ENCODE measurements at regions not wholly inside any gene's neighbourhood (a gene's known extent, or its start where the extent isn't known, plus 50 kb on each side); places are given as distances from the start of the nearest gene placed in this dataset.
A peak's percentile ranks its signal among the peaks of the same experiment; 100 is the strongest.
"Not testable (repeated sequence)": the region's sequence is repeated elsewhere in the genome, so short reads cannot be mapped to it uniquely, and the experiment has no call there.

- no peaks in the 10 kb centered on the region for H3K27me3 ChIP-seq (ENCODE audit: control insufficient read depth, insufficient read depth, low read length)
- no peaks in the 10 kb centered on the region for H3K36me3 ChIP-seq (ENCODE audit: insufficient read depth, low read length)
- H3K4me3 ChIP-seq (ENCODE audit: low read length) = no peak overlapping the region
- no peak overlapping the region for H3K4me2 ChIP-seq (ENCODE audit: low read length)
- no peak overlapping the region for H3K9ac ChIP-seq (ENCODE audit: low read depth, low read length)
- H3K9me3 ChIP-seq (replicated peaks; ENCODE audit: low read length) = peaks cover 2% of the 10 kb centered on the region
- peaks cover 18% of the 10 kb centered on the region for H3K4me1 ChIP-seq (ENCODE audit: control insufficient read depth, insufficient read depth, low read length)
Observed at GRCh38 chr7:121500360-121501058, 104.4 kb upstream of the FAM3C start.

GRCh38 chr7:121499624-121500023, 103.5 kb upstream of the FAM3C start:
- Histone ChIP-seq H3K4me3 (ENCODE audit: low read length) (no peak overlapping the region), H3K4me2 (ENCODE audit: low read length) (no peak overlapping the region), H3K9ac (ENCODE audit: low read depth, low read length) (no peak overlapping the region), H3K36me3 (ENCODE audit: insufficient read depth, low read length) (no peaks in the 10 kb centered on the region), H3K27me3 (ENCODE audit: control insufficient read depth, insufficient read depth, low read length) (no peaks in the 10 kb centered on the region), H3K4me1 (ENCODE audit: control insufficient read depth, insufficient read depth, low read length) (peaks cover 22% of the 10 kb centered on the region), H3K9me3 (replicated peaks; ENCODE audit: low read length) (no peaks in the 10 kb centered on the region)

DNA sequence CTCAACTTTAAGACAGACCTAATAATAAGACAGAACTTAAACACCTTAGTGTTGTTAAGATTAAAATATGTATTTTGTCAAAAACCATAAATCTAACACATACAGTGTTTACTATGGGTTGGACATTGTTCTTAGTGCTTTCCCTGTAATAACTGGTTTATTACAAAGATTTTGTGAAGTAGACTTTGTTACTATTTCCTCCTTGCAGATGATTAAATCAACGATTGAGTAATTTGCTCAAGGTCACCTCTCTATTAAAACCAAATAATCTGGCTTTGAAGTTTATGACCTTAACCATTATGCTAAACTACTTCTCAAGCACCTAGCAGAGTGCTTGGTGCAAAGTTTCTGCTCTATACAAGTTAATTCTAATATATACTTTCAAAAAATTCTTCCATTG, 102.7 kb upstream of the FAM3C start:
- no peaks in the 10 kb centered on the region for H3K36me3 ChIP-seq (ENCODE audit: insufficient read depth, low read length)
- H3K9ac ChIP-seq (ENCODE audit: low read depth, low read length) = no peak overlapping the region
- peaks cover 25% of the 10 kb centered on the region for H3K4me1 ChIP-seq (ENCODE audit: control insufficient read depth, insufficient read depth, low read length)
- no peaks in the 10 kb centered on the region for H3K27me3 ChIP-seq (ENCODE audit: control insufficient read depth, insufficient read depth, low read length)
- H3K4me3 ChIP-seq (ENCODE audit: low read length) = no peak overlapping the region
- no peaks in the 10 kb centered on the region for H3K9me3 ChIP-seq (replicated peaks; ENCODE audit: low read length)
- no peak overlapping the region for H3K4me2 ChIP-seq (ENCODE audit: low read length)

DNA sequence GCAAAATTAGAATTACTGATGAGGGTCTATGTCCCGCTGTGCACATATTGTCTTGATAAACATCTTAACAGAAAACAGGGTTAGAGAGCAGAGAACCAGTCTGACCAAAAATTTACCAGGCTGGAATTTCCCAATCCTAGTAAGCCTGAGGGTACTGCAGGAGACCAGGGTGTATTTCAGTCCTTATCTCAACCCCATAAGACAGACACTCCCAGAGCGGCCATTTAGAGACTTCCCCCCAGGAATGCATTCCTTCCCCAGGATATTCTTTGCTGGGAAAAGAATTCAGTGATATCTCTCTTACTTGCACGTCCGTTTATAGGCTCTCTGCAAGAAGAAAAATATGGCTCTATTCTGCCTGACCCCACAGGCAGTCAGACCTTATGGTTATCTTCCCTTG, 101.4 kb upstream of the FAM3C start:
- H3K4me3 ChIP-seq (ENCODE audit: low read length); H3K27me3 ChIP-seq (ENCODE audit: control insufficient read depth, insufficient read depth, low read length); H3K9ac ChIP-seq (ENCODE audit: low read depth, low read length); H3K4me2 ChIP-seq (ENCODE audit: low read length); H3K9me3 ChIP-seq (replicated peaks; ENCODE audit: low read length); H3K36me3 ChIP-seq (ENCODE audit: insufficient read depth, low read length): not testable (repeated sequence)
- H3K4me1 ChIP-seq (ENCODE audit: control insufficient read depth, insufficient read depth, low read length) = peaks cover 31% of the 10 kb centered on the region

GRCh38 chr7:121494516-121494915, 98.4 kb upstream of the FAM3C start:
- peaks cover 31% of the 10 kb centered on the region for H3K4me1 ChIP-seq (ENCODE audit: control insufficient read depth, insufficient read depth, low read length)
- no peaks in the 10 kb centered on the region for H3K9me3 ChIP-seq (replicated peaks; ENCODE audit: low read length)
- no peaks in the 10 kb centered on the region for H3K27me3 ChIP-seq (ENCODE audit: control insufficient read depth, insufficient read depth, low read length)
- H3K4me2 ChIP-seq (ENCODE audit: low read length) = peak overlapping the region; percentile 35
- no peak overlapping the region for H3K9ac ChIP-seq (ENCODE audit: low read depth, low read length)
- no peaks in the 10 kb centered on the region for H3K36me3 ChIP-seq (ENCODE audit: insufficient read depth, low read length)
- H3K4me3 ChIP-seq (ENCODE audit: low read length) = no peak overlapping the region

- Histone ChIP-seq H3K9ac (ENCODE audit: low read depth, low read length) (no peak overlapping the region), H3K4me2 (ENCODE audit: low read length) (no peak overlapping the region), H3K4me1 (ENCODE audit: control insufficient read depth, insufficient read depth, low read length) (peaks cover 31% of the 10 kb centered on the region), H3K4me3 (ENCODE audit: low read length) (no peak overlapping the region), H3K36me3 (ENCODE audit: insufficient read depth, low read length) (no peaks in the 10 kb centered on the region), H3K27me3 (ENCODE audit: control insufficient read depth, insufficient read depth, low read length) (no peaks in the 10 kb centered on the region), H3K9me3 (replicated peaks; ENCODE audit: low read length) (no peaks in the 10 kb centered on the region)
Observed at GRCh38 chr7:121493553-121493952, 97.4 kb upstream of the FAM3C start.

GRCh38 chr7:121490309-121490708, 94.2 kb upstream of the FAM3C start:
- H3K27me3 ChIP-seq (ENCODE audit: control insufficient read depth, insufficient read depth, low read length) = no peaks in the 10 kb centered on the region
- no peaks in the 10 kb centered on the region for H3K9me3 ChIP-seq (replicated peaks; ENCODE audit: low read length)
- no peak overlapping the region for H3K9ac ChIP-seq (ENCODE audit: low read depth, low read length)
- H3K36me3 ChIP-seq (ENCODE audit: insufficient read depth, low read length) = no peaks in the 10 kb centered on the region
- H3K4me3 ChIP-seq (ENCODE audit: low read length) = no peak overlapping the region
- H3K4me2 ChIP-seq (ENCODE audit: low read length) = no peak overlapping the region
- peaks cover 30% of the 10 kb centered on the region for H3K4me1 ChIP-seq (ENCODE audit: control insufficient read depth, insufficient read depth, low read length)

- Histone ChIP-seq H3K36me3 (ENCODE audit: insufficient read depth, low read length) (no peaks in the 10 kb centered on the region), H3K4me2 (ENCODE audit: low read length) (no peak overlapping the region), H3K4me1 (ENCODE audit: control insufficient read depth, insufficient read depth, low read length) (peaks cover 24% of the 10 kb centered on the region), H3K9ac (ENCODE audit: low read depth, low read length) (no peak overlapping the region), H3K9me3 (replicated peaks; ENCODE audit: low read length) (no peaks in the 10 kb centered on the region), H3K4me3 (ENCODE audit: low read length) (no peak overlapping the region), H3K27me3 (ENCODE audit: control insufficient read depth, insufficient read depth, low read length) (no peaks in the 10 kb centered on the region)
Observed at GRCh38 chr7:121489440-121489839, 93.3 kb upstream of the FAM3C start.

DNA sequence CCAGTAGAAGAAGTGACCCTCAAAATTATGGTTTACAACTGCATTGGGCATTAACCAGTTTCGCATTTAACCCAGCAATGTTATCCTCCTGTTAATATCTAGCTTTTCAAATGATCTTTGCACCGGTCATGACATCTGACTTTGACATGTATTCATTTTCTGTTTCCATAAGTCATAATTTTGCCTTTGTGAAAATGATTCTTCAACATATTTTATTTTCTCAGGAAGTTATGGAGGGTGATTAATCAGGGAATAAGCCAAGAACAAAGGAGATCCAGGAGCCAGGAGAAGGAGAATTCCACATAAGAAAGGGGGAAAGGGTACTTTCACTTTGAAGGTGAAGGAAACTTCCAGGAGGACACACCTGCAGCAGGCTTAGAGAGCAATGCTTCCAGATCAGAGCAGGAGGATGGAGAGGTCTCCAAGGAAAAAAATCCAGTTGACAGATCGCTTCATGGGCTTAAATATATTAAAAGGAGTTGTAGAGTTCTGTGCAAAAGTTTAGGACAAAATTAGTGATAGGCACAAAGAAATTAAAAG, 92.1 kb upstream of the FAM3C start:
- no peaks in the 10 kb centered on the region for H3K9me3 ChIP-seq (replicated peaks; ENCODE audit: low read length)
- H3K36me3 ChIP-seq (ENCODE audit: insufficient read depth, low read length) = no peaks in the 10 kb centered on the region
- no peak overlapping the region for H3K9ac ChIP-seq (ENCODE audit: low read depth, low read length)
- peaks cover 13% of the 10 kb centered on the region for H3K4me1 ChIP-seq (ENCODE audit: control insufficient read depth, insufficient read depth, low read length)
- no peaks in the 10 kb centered on the region for H3K27me3 ChIP-seq (ENCODE audit: control insufficient read depth, insufficient read depth, low read length)
- H3K4me3 ChIP-seq (ENCODE audit: low read length) = no peak overlapping the region
- no peak overlapping the region for H3K4me2 ChIP-seq (ENCODE audit: low read length)

DNA sequence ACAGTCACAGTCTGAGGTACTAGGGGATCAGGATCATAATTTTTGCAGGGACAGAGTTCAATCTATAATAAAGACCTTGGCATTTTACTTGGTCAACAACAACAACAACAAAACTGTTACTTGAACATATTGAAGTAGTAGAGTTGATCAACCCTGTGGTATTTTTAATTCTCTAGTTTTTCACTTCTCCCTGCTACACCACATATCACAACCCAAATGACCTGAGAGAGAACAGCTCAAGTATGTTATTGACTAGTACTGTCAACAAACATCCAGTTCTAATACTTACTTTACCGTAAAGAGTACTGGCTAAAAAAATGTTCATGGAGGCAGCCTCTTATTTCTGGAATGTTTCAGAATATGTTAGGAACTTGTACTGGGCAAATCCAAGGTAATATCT, 90.5 kb upstream of the FAM3C start:
- Histone ChIP-seq H3K36me3 (ENCODE audit: insufficient read depth, low read length) (no peaks in the 10 kb centered on the region), H3K9me3 (replicated peaks; ENCODE audit: low read length) (no peaks in the 10 kb centered on the region)

GRCh38 chr7:121485467-121486243, 89.5 kb upstream of the FAM3C start:
- H3K9me3 ChIP-seq (replicated peaks; ENCODE audit: low read length) = no peaks in the 10 kb centered on the region
- H3K9ac ChIP-seq (ENCODE audit: low read depth, low read length) = no peak overlapping the region
- H3K4me1 ChIP-seq (ENCODE audit: control insufficient read depth, insufficient read depth, low read length) = peaks cover 13% of the 10 kb centered on the region
- no peaks in the 10 kb centered on the region for H3K27me3 ChIP-seq (ENCODE audit: control insufficient read depth, insufficient read depth, low read length)
- peak overlapping the region; percentile 51 for H3K4me2 ChIP-seq (ENCODE audit: low read length)
- no peaks in the 10 kb centered on the region for H3K36me3 ChIP-seq (ENCODE audit: insufficient read depth, low read length)
- no peak overlapping the region for H3K4me3 ChIP-seq (ENCODE audit: low read length)

More for the DNA sequence above, 90.5 kb upstream of the FAM3C start:
- H3K4me1 ChIP-seq (ENCODE audit: control insufficient read depth, insufficient read depth, low read length) = peaks cover 13% of the 10 kb centered on the region
- no peak overlapping the region for H3K4me2 ChIP-seq (ENCODE audit: low read length)
- H3K9ac ChIP-seq (ENCODE audit: low read depth, low read length) = no peak overlapping the region
- no peaks in the 10 kb centered on the region for H3K27me3 ChIP-seq (ENCODE audit: control insufficient read depth, insufficient read depth, low read length)
- no peak overlapping the region for H3K4me3 ChIP-seq (ENCODE audit: low read length)

Measured in skeletal muscle satellite cell (primary cell).